ENCODE measurements at regions not wholly inside any gene's neighbourhood (a gene's known extent, or its start where the extent isn't known, plus 50 kb on each side); places are given as distances from the start of the nearest gene placed in this dataset.

DNA sequence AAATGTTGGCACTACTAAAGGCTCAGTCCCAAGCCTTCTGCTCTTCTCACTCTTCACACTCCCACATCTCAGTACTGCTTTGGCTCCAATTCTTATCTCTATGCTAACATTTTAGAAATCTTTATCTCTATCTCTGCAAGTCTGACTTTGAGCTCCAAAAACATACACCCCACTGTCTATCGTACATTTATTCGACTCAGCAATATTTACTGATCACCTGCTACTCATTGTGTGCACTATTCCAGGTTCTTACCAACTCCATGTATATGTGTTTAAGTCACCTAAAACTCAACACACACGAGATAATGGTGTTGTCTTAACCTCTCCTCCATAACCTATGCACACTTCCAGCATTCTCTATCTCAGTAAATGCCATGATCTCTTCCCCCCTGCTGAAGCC lies 268.2 kb upstream of the CRIM1 start:
- Histone ChIP-seq H3K79me2 (ENCODE audit: control insufficient read depth in 1 of 2, insufficient read depth in 2 of 2, low read length in 2 of 2) (no peaks in the 10 kb centered on the region), H3K4me3 (ENCODE audit: extremely low read depth in 1 of 4, insufficient read depth in 2 of 4, low read depth in 3 of 4, low read length in 4 of 4) (no peak overlapping the region), H3K4me1 (replicated peaks in 1 of 4; ENCODE audit: control insufficient read depth in 3 of 4, insufficient read depth in 4 of 4, low read length in 3 of 4) (no peaks in the 10 kb centered on the region), H3K9me3 (ENCODE audit: insufficient read depth in 2 of 2, low read depth in 1 of 2, low read length in 1 of 2) (peaks cover 0 to 7% of the 10 kb centered on the region in 2 experiments; a peak in 1 of 4 replicates), H3K18ac (ENCODE audit: extremely low read depth, low read length) (no peak overlapping the region), H3K23me2 (ENCODE audit: low read depth, low read length) (no peaks in the 10 kb centered on the region), H4K20me1 (replicated peaks in 1 of 2; ENCODE audit: control insufficient read depth in 1 of 2, insufficient read depth in 2 of 2, low read length in 2 of 2) (no peaks in the 10 kb centered on the region), H2AK5ac (ENCODE audit: low read depth, low read length) (no peak overlapping the region), H2BK20ac (ENCODE audit: low read length) (no peak overlapping the region), H3K9ac (replicated peaks in 1 of 4; ENCODE audit: extremely low read depth in 1 of 4, low read depth in 3 of 4, low read length in 3 of 4) (no peak overlapping the region), H2BK12ac (ENCODE audit: low read depth, low read length) (no peak overlapping the region), H2BK120ac (replicated peaks; ENCODE audit: low read depth, low read length) (no peak overlapping the region), H3K56ac (replicated peaks; ENCODE audit: insufficient read length, low read depth, low read length) (no peak overlapping the region), H2BK5ac (ENCODE audit: low read depth, low read length) (no peak overlapping the region), H2BK15ac (ENCODE audit: low read length) (no peak overlapping the region), H4K8ac (ENCODE audit: extremely low read depth, insufficient read depth, low read length) (no peak overlapping the region), H3K4me2 (ENCODE audit: insufficient read depth in 1 of 2, low read depth in 2 of 2, low read length in 2 of 2) (no peak overlapping the region), H2AFZ (ENCODE audit: low read length) (no peak overlapping the region), H3K14ac (ENCODE audit: insufficient read length) (no peak overlapping the region), H3K79me1 (ENCODE audit: low read depth, low read length) (no peaks in the 10 kb centered on the region), H3K27me3 (replicated peaks in 1 of 4; ENCODE audit: control insufficient read depth in 3 of 4, extremely low read depth in 1 of 4, insufficient read depth in 3 of 4, low read length in 3 of 4) (no peaks in the 10 kb centered on the region), H4K91ac (replicated peaks; ENCODE audit: insufficient read length, low read length) (no peak overlapping the region), H3K27ac (ENCODE audit: low read depth, low read length) (no peak overlapping the region), H3K36me3 (ENCODE audit: control insufficient read depth in 2 of 4, insufficient read depth in 4 of 4, low read length in 3 of 4) (peaks cover 0 to 5% (median 0%) of the 10 kb centered on the region in 4 experiments; a peak in 1 of 8 replicates), H3K4ac (replicated peaks; ENCODE audit: insufficient read length, low read depth, low read length) (no peak overlapping the region), H4K5ac (ENCODE audit: insufficient read length, low read depth, low read length) (no peak overlapping the region), H3K23ac (ENCODE audit: insufficient read length) (no peak overlapping the region)
- POLR2A ChIA-PET (ENCODE audit: partially characterized antibody) = no interaction called here
- no peak for FAIRE-seq
- 93% methylated on average over 3 of the region's 3 CpGs; no CpG with 5 or more reads in 1 of the 2 experiments for WGBS, 2 experiments (ENCODE audit: extremely low coverage in 1 of 2, insufficient coverage in 1 of 2, insufficient read length in 1 of 2, insufficient replicate concordance in 2 of 2, low coverage in 1 of 2, low lambda C conversion rate in 2 of 2, missing lambda C conversion rate in 1 of 2)
- CTCF ChIA-PET (ENCODE audit: partially characterized antibody) = no interaction called here
- no peak for DNase-seq (ENCODE audit: low read depth in 1 of 2, low spot score in 2 of 2)
- no peak for TF ChIP-seq HDAC2 (IDR thresholded peaks at IDR 0.05; ENCODE audit: borderline replicate concordance in 1 of 2, low read depth in 2 of 2, low read length in 2 of 2)
- TF ChIP-seq SP2 (IDR thresholded peaks at IDR 0.05; ENCODE audit: low read length) = no peak
- no peak for TF ChIP-seq SAP30 (IDR thresholded peaks at IDR 0.05; ENCODE audit: insufficient read depth, insufficient replicate concordance, low read length)
- TF ChIP-seq SUZ12 (IDR thresholded peaks at IDR 0.05; ENCODE audit: low read length) = no peak
- no peak for TF ChIP-seq RNF2 (IDR thresholded peaks at IDR 0.05; ENCODE audit: borderline replicate concordance, low read depth, low read length, missing control alignments, poor library complexity, severe bottlenecking)
- TF ChIP-seq NRF1 (IDR thresholded peaks at IDR 0.05; ENCODE audit: low read depth, low read length) = no peak
- TF ChIP-seq SP1 (IDR thresholded peaks at IDR 0.05; ENCODE audit: low read depth, low read length) = no peak
- no peak for TF ChIP-seq POU5F1 (IDR thresholded peaks at IDR 0.05; ENCODE audit: low read depth, low read length)
- TF ChIP-seq CREB1 (IDR thresholded peaks at IDR 0.05) = no peak
- TF ChIP-seq MAFK (IDR thresholded peaks at IDR 0.05; ENCODE audit: low read depth, low read length) = no peak
- TF ChIP-seq TAF1 (IDR thresholded peaks at IDR 0.05; ENCODE audit: low read depth, low read length) = no peak
- TF ChIP-seq EP300 (IDR thresholded peaks at IDR 0.05; ENCODE audit: borderline replicate concordance in 1 of 2, low read depth in 2 of 2, low read length in 2 of 2) = no peak
- TF ChIP-seq EZH2 (IDR thresholded peaks at IDR 0.05; ENCODE audit: low read depth, low read length, severe bottlenecking) = no peak
- TF ChIP-seq BRCA1 (IDR thresholded peaks at IDR 0.05; ENCODE audit: low read depth, low read length) = no peak

All from H1 (cell line).